Endodermal cell (in vitro differentiated cells): ENCODE measurements at regions not wholly inside any gene's neighbourhood (a gene's known extent, or its start where the extent isn't known, plus 50 kb on each side); places are given as distances from the start of the nearest gene placed in this dataset.

Experiments used
- DNase-seq: peaks from one replicate; pipeline ENCODE4 v3.0.0-alpha.2; 2017
- H3K27ac ChIP-seq: 2 replicates; pipeline ENCODE4 v1.5.1; 2013; ENCODE audit warnings: mild to moderate bottlenecking, low read depth, low read length, moderate library complexity
- H3K27me3 ChIP-seq: 2 replicates; pipeline ENCODE4 v1.6.1; 2013; ENCODE audit warnings: mild to moderate bottlenecking, low read length, moderate library complexity; ENCODE audit not compliant: insufficient read depth, control insufficient read depth, poor library complexity, severe bottlenecking
- H3K36me3 ChIP-seq: 2 replicates; pipeline ENCODE4 v1.7.0; 2013; ENCODE audit warnings: mild to moderate bottlenecking, low read length, moderate library complexity; ENCODE audit not compliant: control insufficient read depth, insufficient read depth
- H3K4me1 ChIP-seq: one replicate; pipeline ENCODE4 v1.7.0; 2013; ENCODE audit warnings: low read length; ENCODE audit not compliant: control insufficient read depth, insufficient read depth
- H3K4me3 ChIP-seq: 2 replicates; pipeline ENCODE4 v1.5.1; 2013; ENCODE audit warnings: mild to moderate bottlenecking, low read length, moderate library complexity
- H3K9ac ChIP-seq: 2 replicates; pipeline ENCODE4 v1.6.1; 2013; ENCODE audit warnings: mild to moderate bottlenecking, low read length, moderate library complexity; ENCODE audit not compliant: poor library complexity, severe bottlenecking; ENCODE audit errors: extremely low read depth
- H3K9me3 ChIP-seq: 2 replicates; pipeline ENCODE4 v1.6.1; 2013; ENCODE audit warnings: mild to moderate bottlenecking, low read length, moderate library complexity; ENCODE audit not compliant: control insufficient read depth
- H3K27ac Mint-ChIP-seq: 2 replicates; pipeline ENCODE4 v1.8.0; 2020; ENCODE audit warnings: mixed read lengths
- H3K27me3 Mint-ChIP-seq: 2 replicates; pipeline ENCODE4 v1.8.0; 2021; ENCODE audit warnings: mild to moderate bottlenecking, mixed read lengths; ENCODE audit not compliant: insufficient read depth
- H3K36me3 Mint-ChIP-seq: 2 replicates; pipeline ENCODE4 v1.8.0; 2020; ENCODE audit warnings: low read depth, mixed read lengths
- H3K4me1 Mint-ChIP-seq: 2 replicates; pipeline ENCODE4 v1.8.0; 2020; ENCODE audit warnings: mixed read lengths
- H3K4me3 Mint-ChIP-seq: 2 replicates; pipeline ENCODE4 v1.8.0; 2020; ENCODE audit warnings: mild to moderate bottlenecking, moderate library complexity, mixed read lengths
- H3K9me3 Mint-ChIP-seq: 2 replicates; pipeline ENCODE4 v1.8.0; 2020; ENCODE audit warnings: mild to moderate bottlenecking, mixed read lengths
- WGBS, 2 experiments: methylation state at CpG; one replicate each; pipeline versions ENCODE4 v1.1.5 to v1.1.7; 2013; ENCODE audit warnings: missing lambda C conversion rate in 2 of 2, mixed read lengths in 1 of 2; ENCODE audit not compliant: insufficient coverage in 1 of 2, insufficient read length in 1 of 2; 5-methylcytosine and 5-hydroxymethylcytosine counted together
- TF ChIP-seq, protein P1 (sequence below): fragments of 200-600 bp; sonication (generic); conservative IDR thresholded peaks from 2 replicates; pipeline ENCODE4 v1.5.0; 2021; ENCODE audit warnings: antibody characterized with exemption, mild to moderate bottlenecking

DNA sequence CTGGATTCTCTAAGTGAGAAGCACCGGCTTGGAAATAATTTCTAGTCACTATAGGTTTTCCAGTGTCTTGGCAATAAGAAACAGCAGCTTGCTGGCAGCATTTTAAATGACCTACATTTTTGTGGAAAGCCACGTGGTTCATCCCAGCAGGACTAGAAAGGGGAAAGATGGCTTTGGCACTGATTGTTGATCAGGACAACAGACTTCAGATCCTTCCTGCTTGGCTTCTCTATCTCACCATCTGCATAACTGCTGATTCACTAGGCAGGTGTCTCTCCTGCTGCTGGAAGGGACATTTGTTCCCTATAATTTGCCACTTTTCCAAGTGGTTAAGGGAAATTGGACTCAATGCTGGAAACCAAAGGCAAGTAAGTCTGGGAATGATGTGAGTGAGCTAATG is 131.0 kb downstream of the TTC8 start:
- H3K9me3 ChIP-seq = peaks cover 22% of the 10 kb centered on the region
- peaks cover 6% of the 10 kb centered on the region for H3K4me1 ChIP-seq
- WGBS, 2 experiments = 66 to 69% methylated on average over 2 of the region's 2 CpGs
- H3K27ac ChIP-seq = no peak overlapping the region
- peaks cover 13% of the 10 kb centered on the region for H3K27me3 Mint-ChIP-seq
- no peak overlapping the region for H3K9ac ChIP-seq
- no peak for DNase-seq
- H3K4me3 Mint-ChIP-seq = no peak overlapping the region
- no peak overlapping the region for H3K4me3 ChIP-seq
- H3K36me3 ChIP-seq = no peaks in the 10 kb centered on the region
- peaks cover 32% of the 10 kb centered on the region for H3K9me3 Mint-ChIP-seq
- H3K4me1 Mint-ChIP-seq = peaks cover 4% of the 10 kb centered on the region
- TF ChIP-seq, protein P1, sequence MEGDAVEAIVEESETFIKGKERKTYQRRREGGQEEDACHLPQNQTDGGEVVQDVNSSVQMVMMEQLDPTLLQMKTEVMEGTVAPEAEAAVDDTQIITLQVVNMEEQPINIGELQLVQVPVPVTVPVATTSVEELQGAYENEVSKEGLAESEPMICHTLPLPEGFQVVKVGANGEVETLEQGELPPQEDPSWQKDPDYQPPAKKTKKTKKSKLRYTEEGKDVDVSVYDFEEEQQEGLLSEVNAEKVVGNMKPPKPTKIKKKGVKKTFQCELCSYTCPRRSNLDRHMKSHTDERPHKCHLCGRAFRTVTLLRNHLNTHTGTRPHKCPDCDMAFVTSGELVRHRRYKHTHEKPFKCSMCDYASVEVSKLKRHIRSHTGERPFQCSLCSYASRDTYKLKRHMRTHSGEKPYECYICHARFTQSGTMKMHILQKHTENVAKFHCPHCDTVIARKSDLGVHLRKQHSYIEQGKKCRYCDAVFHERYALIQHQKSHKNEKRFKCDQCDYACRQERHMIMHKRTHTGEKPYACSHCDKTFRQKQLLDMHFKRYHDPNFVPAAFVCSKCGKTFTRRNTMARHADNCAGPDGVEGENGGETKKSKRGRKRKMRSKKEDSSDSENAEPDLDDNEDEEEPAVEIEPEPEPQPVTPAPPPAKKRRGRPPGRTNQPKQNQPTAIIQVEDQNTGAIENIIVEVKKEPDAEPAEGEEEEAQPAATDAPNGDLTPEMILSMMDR = no peak
- no peak overlapping the region for H3K27ac Mint-ChIP-seq
- H3K36me3 Mint-ChIP-seq = peaks cover 4% of the 10 kb centered on the region
- no peaks in the 10 kb centered on the region for H3K27me3 ChIP-seq

DNA sequence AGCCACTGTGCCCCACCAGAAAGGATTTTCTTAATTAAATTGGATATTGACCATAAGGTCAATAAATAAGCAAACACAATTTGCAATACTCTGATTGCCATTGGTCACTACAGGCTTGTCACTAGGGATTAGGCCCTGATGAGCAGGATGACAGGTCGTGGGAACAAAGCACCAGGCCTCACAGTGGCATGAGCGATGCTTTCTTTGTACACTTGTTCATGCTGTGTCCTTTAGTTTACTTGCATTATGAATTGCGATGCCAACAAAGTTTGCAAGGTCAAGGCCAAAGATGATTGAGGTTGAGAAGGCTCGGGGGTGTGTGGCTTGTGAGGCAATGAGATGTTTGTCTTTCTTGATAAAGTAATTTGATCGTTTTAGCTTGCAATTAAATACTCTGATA is 136.0 kb downstream of the TTC8 start:
- Mint-ChIP-seq H3K27ac (no peak overlapping the region), H3K4me3 (no peak overlapping the region), H3K4me1 (peaks cover 15% of the 10 kb centered on the region), H3K36me3 (no peaks in the 10 kb centered on the region), H3K27me3 (peaks cover 19% of the 10 kb centered on the region), H3K9me3 (no peaks in the 10 kb centered on the region)
- Histone ChIP-seq H3K4me1 (peaks cover 5% of the 10 kb centered on the region), H3K27ac (no peak overlapping the region), H3K4me3 (no peak overlapping the region), H3K9ac (no peak overlapping the region), H3K36me3 (no peaks in the 10 kb centered on the region), H3K9me3 (no peaks in the 10 kb centered on the region), H3K27me3 (no peaks in the 10 kb centered on the region)
- 83 to 86% methylated on average over 3 to 5 of the region's 5 CpGs for WGBS, 2 experiments
- no peak for DNase-seq
- TF ChIP-seq, protein P1 = no peak

DNA sequence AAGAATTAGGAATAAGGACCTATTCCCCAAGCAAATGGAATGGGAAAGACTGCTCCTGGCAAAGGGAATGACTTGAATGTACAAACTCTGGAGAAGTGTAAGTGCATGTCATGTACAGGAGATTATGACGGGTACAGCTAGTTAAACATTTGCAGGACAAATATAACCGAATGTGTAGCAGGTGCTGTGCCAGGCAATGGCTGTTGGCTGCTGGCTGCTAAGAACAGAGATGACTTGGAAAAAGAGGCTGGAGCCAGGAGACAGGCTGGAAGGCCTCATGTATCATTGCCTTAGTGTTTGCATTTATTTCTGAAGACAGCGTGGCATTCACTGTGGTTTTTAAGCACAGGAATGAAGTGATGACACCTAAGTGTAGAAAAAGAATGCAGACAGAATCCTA is 136.8 kb downstream of the TTC8 start:
- no peak overlapping the region for H3K4me3 ChIP-seq
- no peaks in the 10 kb centered on the region for H3K36me3 ChIP-seq
- no peak for DNase-seq
- no peaks in the 10 kb centered on the region for H3K9me3 Mint-ChIP-seq
- H3K36me3 Mint-ChIP-seq = no peaks in the 10 kb centered on the region
- TF ChIP-seq, protein P1 = no peak
- no peak overlapping the region for H3K9ac ChIP-seq
- H3K27me3 Mint-ChIP-seq = peaks cover 21% of the 10 kb centered on the region
- peaks cover 15% of the 10 kb centered on the region for H3K4me1 Mint-ChIP-seq
- no peak overlapping the region for H3K27ac ChIP-seq
- H3K27ac Mint-ChIP-seq = no peak overlapping the region
- H3K4me3 Mint-ChIP-seq = no peak overlapping the region
- H3K27me3 ChIP-seq = no peaks in the 10 kb centered on the region
- H3K9me3 ChIP-seq = no peaks in the 10 kb centered on the region
- 90 to 96% methylated on average over 3 of the region's 3 CpGs for whole genome bisulfite sequencing, 2 experiments
- H3K4me1 ChIP-seq = peaks cover 3% of the 10 kb centered on the region
